ENCODE measurements at regions not wholly inside any gene's neighbourhood (a gene's known extent, or its start where the extent isn't known, plus 50 kb on each side); places are given as distances from the start of the nearest gene placed in this dataset.

GRCh38 chr17:68711858-68712257 lies 110.7 kb upstream of the FAM20A start:
- TF ChIP-seq CTCF (IDR thresholded peaks at IDR 0.05) (no peak), REST (IDR thresholded peaks at IDR 0.05; ENCODE audit: insufficient read depth in 1 of 2, low read depth in 2 of 2, low read length in 1 of 2) (no peak), POLR2AphosphoS5 (IDR thresholded peaks at IDR 0.05; ENCODE audit: low read depth, low read length) (no peak)
